ENCODE measurements at regions not wholly inside any gene's neighbourhood (a gene's known extent, or its start where the extent isn't known, plus 50 kb on each side); places are given as distances from the start of the nearest gene placed in this dataset.
A peak's percentile ranks its signal among the peaks of the same experiment; 100 is the strongest.

DNA sequence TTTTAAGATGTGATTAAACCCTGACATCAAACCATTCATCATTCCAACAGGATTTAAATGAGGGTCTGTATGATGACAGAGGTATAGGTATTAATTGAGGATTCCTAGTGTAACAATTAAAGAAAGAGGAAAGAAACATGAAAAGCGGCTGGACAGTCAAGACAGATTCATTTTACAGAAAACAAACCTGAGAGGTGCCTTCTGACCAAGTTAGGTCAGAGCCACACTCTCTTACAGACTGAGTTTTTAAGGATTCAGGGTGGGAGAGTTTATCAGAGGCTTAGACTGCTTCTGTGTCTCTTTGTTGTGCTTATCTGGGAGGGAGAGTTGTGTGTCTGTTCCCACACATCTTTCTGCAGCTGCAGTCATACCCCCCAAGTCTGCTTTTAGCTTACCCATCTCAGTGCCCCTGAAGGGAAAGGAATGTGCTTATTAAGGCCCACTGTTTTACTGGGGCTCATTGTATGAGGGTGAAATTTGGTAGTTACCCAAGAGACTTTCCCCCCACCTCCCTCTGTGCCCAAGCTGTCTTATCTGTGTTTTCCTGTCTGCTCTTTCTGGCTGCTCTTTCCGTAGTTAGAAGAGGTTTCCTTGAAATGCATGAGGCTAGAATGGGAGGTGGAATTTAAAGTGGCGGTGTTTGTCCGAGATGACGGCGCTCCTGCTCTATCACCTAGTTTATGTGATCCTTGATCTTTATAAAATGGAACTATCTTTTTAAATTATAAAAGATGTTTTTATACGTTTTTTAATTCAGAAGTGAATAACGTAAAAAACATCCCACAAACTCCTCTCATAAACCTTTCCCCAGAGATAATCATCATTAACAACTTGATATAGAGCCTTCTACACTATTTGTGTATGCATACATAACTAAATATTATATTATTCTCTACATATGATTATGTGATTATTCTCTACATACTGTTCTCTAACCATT is 96.0 kb upstream of the TNFSF4 start (continued):
- TF ChIP-seq, protein P1, sequence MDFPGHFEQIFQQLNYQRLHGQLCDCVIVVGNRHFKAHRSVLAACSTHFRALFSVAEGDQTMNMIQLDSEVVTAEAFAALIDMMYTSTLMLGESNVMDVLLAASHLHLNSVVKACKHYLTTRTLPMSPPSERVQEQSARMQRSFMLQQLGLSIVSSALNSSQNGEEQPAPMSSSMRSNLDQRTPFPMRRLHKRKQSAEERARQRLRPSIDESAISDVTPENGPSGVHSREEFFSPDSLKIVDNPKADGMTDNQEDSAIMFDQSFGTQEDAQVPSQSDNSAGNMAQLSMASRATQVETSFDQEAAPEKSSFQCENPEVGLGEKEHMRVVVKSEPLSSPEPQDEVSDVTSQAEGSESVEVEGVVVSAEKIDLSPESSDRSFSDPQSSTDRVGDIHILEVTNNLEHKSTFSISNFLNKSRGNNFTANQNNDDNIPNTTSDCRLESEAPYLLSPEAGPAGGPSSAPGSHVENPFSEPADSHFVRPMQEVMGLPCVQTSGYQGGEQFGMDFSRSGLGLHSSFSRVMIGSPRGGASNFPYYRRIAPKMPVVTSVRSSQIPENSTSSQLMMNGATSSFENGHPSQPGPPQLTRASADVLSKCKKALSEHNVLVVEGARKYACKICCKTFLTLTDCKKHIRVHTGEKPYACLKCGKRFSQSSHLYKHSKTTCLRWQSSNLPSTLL (IDR thresholded peaks at IDR 0.05) = no peak
- TF ChIP-seq RBM25 (IDR thresholded peaks at IDR 0.05; ENCODE audit: low read depth, low read length, severe bottlenecking) (no peak), ZNF124 (CRISPR knock-in tag; IDR thresholded peaks at IDR 0.05) (no peak), CEBPB (tag; IDR thresholded peaks at IDR 0.05) (peak; percentile 65), RBBP5 (IDR thresholded peaks at IDR 0.05; ENCODE audit: borderline replicate concordance, insufficient read depth, low read length, poor library complexity, severe bottlenecking) (peak; percentile 74), SIX5 (IDR thresholded peaks at IDR 0.05; ENCODE audit: borderline replicate concordance in 1 of 2, insufficient read depth in 1 of 2, low read depth in 1 of 2, low read length in 2 of 2) (no peak), ETS2 (tag; IDR thresholded peaks at IDR 0.05; ENCODE audit: borderline replicate concordance, poor library complexity, severe bottlenecking) (no peak), NFRKB (IDR thresholded peaks at IDR 0.05; ENCODE audit: low read depth) (peak; percentile 76), ZSCAN32 (CRISPR knock-in tag; IDR thresholded peaks at IDR 0.05) (no peak), PTTG1 (tag; IDR thresholded peaks at IDR 0.05; ENCODE audit: low read depth) (no peak), SMARCA4 (IDR thresholded peaks at IDR 0.05) (peak; percentile 95), OTX1 (CRISPR knock-in tag; IDR thresholded peaks at IDR 0.05) (peak; percentile 71; the same call in 1 of the 2 replicates), ZNF699 (CRISPR knock-in tag; IDR thresholded peaks at IDR 0.05; ENCODE audit: insufficient replicate concordance) (no peak), POLR2A (conservative IDR thresholded peaks at IDR 0.05) (no peak), CREM (IDR thresholded peaks at IDR 0.05; ENCODE audit: low read depth) (no peak; the same call in 1 of the 2 replicates), ELF4 (CRISPR knock-in tag; IDR thresholded peaks at IDR 0.05) (0 out of 2 replicates have a peak, but pooled peaks have one; percentile 44)
- TF ChIP-seq, protein P2, sequence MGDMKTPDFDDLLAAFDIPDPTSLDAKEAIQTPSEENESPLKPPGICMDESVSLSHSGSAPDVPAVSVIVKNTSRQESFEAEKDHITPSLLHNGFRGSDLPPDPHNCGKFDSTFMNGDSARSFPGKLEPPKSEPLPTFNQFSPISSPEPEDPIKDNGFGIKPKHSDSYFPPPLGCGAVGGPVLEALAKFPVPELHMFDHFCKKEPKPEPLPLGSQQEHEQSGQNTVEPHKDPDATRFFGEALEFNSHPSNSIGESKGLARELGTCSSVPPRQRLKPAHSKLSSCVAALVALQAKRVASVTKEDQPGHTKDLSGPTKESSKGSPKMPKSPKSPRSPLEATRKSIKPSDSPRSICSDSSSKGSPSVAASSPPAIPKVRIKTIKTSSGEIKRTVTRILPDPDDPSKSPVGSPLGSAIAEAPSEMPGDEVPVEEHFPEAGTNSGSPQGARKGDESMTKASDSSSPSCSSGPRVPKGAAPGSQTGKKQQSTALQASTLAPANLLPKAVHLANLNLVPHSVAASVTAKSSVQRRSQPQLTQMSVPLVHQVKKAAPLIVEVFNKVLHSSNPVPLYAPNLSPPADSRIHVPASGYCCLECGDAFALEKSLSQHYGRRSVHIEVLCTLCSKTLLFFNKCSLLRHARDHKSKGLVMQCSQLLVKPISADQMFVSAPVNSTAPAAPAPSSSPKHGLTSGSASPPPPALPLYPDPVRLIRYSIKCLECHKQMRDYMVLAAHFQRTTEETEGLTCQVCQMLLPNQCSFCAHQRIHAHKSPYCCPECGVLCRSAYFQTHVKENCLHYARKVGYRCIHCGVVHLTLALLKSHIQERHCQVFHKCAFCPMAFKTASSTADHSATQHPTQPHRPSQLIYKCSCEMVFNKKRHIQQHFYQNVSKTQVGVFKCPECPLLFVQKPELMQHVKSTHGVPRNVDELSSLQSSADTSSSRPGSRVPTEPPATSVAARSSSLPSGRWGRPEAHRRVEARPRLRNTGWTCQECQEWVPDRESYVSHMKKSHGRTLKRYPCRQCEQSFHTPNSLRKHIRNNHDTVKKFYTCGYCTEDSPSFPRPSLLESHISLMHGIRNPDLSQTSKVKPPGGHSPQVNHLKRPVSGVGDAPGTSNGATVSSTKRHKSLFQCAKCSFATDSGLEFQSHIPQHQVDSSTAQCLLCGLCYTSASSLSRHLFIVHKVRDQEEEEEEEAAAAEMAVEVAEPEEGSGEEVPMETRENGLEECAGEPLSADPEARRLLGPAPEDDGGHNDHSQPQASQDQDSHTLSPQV (IDR thresholded peaks at IDR 0.05) = peak; percentile 57
- TF ChIP-seq, protein P3, sequence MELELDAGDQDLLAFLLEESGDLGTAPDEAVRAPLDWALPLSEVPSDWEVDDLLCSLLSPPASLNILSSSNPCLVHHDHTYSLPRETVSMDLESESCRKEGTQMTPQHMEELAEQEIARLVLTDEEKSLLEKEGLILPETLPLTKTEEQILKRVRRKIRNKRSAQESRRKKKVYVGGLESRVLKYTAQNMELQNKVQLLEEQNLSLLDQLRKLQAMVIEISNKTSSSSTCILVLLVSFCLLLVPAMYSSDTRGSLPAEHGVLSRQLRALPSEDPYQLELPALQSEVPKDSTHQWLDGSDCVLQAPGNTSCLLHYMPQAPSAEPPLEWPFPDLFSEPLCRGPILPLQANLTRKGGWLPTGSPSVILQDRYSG (tag; conservative IDR thresholded peaks at IDR 0.05; ENCODE audit: low read depth) = no peak
- TF ChIP-seq, protein P4, sequence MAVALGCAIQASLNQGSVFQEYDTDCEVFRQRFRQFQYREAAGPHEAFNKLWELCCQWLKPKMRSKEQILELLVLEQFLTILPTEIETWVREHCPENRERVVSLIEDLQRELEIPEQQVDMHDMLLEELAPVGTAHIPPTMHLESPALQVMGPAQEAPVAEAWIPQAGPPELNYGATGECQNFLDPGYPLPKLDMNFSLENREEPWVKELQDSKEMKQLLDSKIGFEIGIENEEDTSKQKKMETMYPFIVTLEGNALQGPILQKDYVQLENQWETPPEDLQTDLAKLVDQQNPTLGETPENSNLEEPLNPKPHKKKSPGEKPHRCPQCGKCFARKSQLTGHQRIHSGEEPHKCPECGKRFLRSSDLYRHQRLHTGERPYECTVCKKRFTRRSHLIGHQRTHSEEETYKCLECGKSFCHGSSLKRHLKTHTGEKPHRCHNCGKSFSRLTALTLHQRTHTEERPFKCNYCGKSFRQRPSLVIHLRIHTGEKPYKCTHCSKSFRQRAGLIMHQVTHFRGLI (CRISPR knock-in tag; IDR thresholded peaks at IDR 0.05) = no peak
